ENCODE measurements at regions not wholly inside any gene's neighbourhood (a gene's known extent, or its start where the extent isn't known, plus 50 kb on each side); places are given as distances from the start of the nearest gene placed in this dataset.

DNA sequence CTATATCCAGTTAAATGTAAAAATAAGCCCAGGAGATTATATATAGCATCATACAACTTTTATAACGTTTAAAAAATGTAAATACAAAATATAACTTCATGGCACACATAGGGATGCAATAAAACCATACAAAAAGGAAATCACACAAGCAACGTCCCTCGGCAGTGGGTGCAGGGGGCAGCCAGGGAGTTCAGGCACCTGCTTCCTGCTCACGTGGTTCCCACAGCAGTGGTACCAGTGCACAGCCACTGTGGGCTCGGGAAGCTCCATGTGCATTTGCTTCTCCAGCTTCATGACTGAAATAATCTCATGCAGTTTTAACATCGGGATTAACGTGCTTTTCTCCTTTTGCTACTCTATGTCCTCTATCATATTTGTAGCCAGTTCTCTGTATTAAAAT lies 255.5 kb upstream of the CXCL12 start:
- TF ChIP-seq REST (IDR thresholded peaks at IDR 0.05; ENCODE audit: low read depth) (no peak), CTCF (IDR thresholded peaks at IDR 0.05 in 2 of 3, conservative IDR thresholded peaks at IDR 0.05 in 1 of 3; ENCODE audit: borderline replicate concordance in 1 of 3, insufficient read depth in 1 of 3, low read depth in 2 of 3, low read length in 2 of 3) (no peak), JUND (IDR thresholded peaks at IDR 0.05) (no peak), EZH2phosphoT487 (IDR thresholded peaks at IDR 0.05; ENCODE audit: borderline replicate concordance) (no peak), POLR2A (IDR thresholded peaks at IDR 0.05; ENCODE audit: borderline replicate concordance, extremely low read depth, insufficient read depth, insufficient read length) (no peak), POLR2AphosphoS5 (IDR thresholded peaks at IDR 0.05; ENCODE audit: low read depth, low read length) (no peak), YY1 (IDR thresholded peaks at IDR 0.05; ENCODE audit: extremely low read depth, insufficient replicate concordance, low read depth, low read length) (no peak), ZFX (IDR thresholded peaks at IDR 0.05) (no peak), SRF (IDR thresholded peaks at IDR 0.05; ENCODE audit: low read depth) (no peak)
- TF ChIP-seq, protein P1, sequence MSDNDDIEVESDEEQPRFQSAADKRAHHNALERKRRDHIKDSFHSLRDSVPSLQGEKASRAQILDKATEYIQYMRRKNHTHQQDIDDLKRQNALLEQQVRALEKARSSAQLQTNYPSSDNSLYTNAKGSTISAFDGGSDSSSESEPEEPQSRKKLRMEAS (IDR thresholded peaks at IDR 0.05) = no peak

Measured in HCT116 (cell line).